HepG2 (cell line): ENCODE measurements at regions not wholly inside any gene's neighbourhood (a gene's known extent, or its start where the extent isn't known, plus 50 kb on each side); places are given as distances from the start of the nearest gene placed in this dataset.

Experiments
- CREB1 ChIP-seq, 2 experiments: fragments of 450-650 bp in 1 of 2; IDR thresholded peaks; 2 replicates each; pipeline ENCODE4 v1.6.1; 2016 to 2017; ENCODE audit warnings: control low read depth in 1 of 2, mild to moderate bottlenecking in 1 of 2, missing compliant biosample characterization in 1 of 2, missing genetic modification characterization in 1 of 2
- CREM ChIP-seq, 2 experiments: sonication (generic) in 1 of 2; formaldehyde crosslinking in 1 of 2; IDR thresholded peaks; 2 replicates each; pipeline versions ENCODE4 v1.4.0 to v1.6.1; 2016 to 2020; ENCODE audit warnings: antibody characterized with exemption in 1 of 2, mild to moderate bottlenecking in 1 of 2, missing genetic modification reagents in 1 of 2
- NR2C2 ChIP-seq: sonication (generic); formaldehyde crosslinking; IDR thresholded peaks from 2 replicates; pipeline ENCODE4 v1.4.0; 2020; ENCODE audit warnings: missing genetic modification reagents, mild to moderate bottlenecking, moderate library complexity, borderline replicate concordance
- POLR2A ChIP-seq, 2 experiments: IDR thresholded peaks; 2 replicates each; pipeline ENCODE4 v1.6.1; 2011; ENCODE audit warnings: low read depth in 2 of 2, low read length in 2 of 2, mild to moderate bottlenecking in 1 of 2, moderate library complexity in 1 of 2; ENCODE audit not compliant: insufficient read depth in 1 of 2
- PREB ChIP-seq: sonication (generic); formaldehyde crosslinking; IDR thresholded peaks from 2 replicates; pipeline ENCODE4 v1.4.0; 2020; ENCODE audit warnings: missing genetic modification reagents
- TP53 ChIP-seq: sonication (generic); formaldehyde crosslinking; conservative IDR thresholded peaks from 2 replicates; pipeline ENCODE4 v1.4.0; 2020; ENCODE audit warnings: missing genetic modification reagents
- ZNF256 ChIP-seq: sonication (generic); formaldehyde crosslinking; conservative IDR thresholded peaks from 2 replicates; pipeline ENCODE4 v1.4.0; 2020; ENCODE audit warnings: missing genetic modification reagents
- ZNF280D ChIP-seq: sonication (generic); formaldehyde crosslinking; IDR thresholded peaks from 2 replicates; pipeline ENCODE4 v1.5.1; 2020; ENCODE audit warnings: mild to moderate bottlenecking, missing genetic modification reagents
- ZNF616 ChIP-seq: sonication (generic); formaldehyde crosslinking; IDR thresholded peaks from 2 replicates; pipeline ENCODE4 v1.5.0; 2020; ENCODE audit warnings: low read depth, mild to moderate bottlenecking, missing genetic modification reagents
- TF ChIP-seq, protein P1 (sequence below): sonication (generic); formaldehyde crosslinking; IDR thresholded peaks from 2 replicates; pipeline ENCODE4 v1.5.0; 2020; ENCODE audit warnings: missing genetic modification reagents

DNA sequence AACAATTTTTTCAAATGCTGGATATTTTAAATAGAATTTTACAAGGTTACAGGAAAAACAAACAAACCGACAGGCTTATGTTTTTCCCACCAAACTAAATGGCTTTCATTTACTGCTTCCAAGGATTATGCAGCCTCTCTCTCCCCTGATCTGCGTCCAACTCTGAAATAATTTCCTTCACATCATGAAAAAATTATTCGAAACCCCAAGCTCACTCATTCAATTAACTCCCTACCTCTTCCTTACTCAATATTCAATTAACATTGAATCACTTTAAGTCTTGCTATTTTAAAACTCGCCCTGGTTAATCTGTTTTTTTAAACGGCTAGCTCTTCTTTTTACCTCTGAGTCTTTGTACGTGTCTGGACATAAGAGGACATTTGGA is 336.2 kb downstream of the AGTPBP1 start:
- no peak for TF ChIP-seq CREB1 (IDR thresholded peaks at IDR 0.05)
- no peak for TF ChIP-seq CREB1 (CRISPR knock-in tag; IDR thresholded peaks at IDR 0.05)
- TF ChIP-seq POLR2A (IDR thresholded peaks at IDR 0.05; ENCODE audit: insufficient read depth in 1 of 2, low read depth in 2 of 2, low read length in 2 of 2), result no peak
- no peak for TF ChIP-seq ZNF256 (CRISPR knock-in tag)
- no peak for TF ChIP-seq ZNF280D
- TF ChIP-seq ZNF616 (CRISPR knock-in tag), result no peak
- TF ChIP-seq CREM (IDR thresholded peaks at IDR 0.05), result no peak
- no peak for TF ChIP-seq CREM (CRISPR knock-in tag; IDR thresholded peaks at IDR 0.05)
- TF ChIP-seq, protein P1, sequence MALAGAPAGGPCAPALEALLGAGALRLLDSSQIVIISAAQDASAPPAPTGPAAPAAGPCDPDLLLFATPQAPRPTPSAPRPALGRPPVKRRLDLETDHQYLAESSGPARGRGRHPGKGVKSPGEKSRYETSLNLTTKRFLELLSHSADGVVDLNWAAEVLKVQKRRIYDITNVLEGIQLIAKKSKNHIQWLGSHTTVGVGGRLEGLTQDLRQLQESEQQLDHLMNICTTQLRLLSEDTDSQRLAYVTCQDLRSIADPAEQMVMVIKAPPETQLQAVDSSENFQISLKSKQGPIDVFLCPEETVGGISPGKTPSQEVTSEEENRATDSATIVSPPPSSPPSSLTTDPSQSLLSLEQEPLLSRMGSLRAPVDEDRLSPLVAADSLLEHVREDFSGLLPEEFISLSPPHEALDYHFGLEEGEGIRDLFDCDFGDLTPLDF (CRISPR knock-in tag), result no peak
- no peak for TF ChIP-seq NR2C2 (CRISPR knock-in tag)
- TF ChIP-seq PREB (CRISPR knock-in tag), result no peak
- TF ChIP-seq TP53 (CRISPR knock-in tag), result no peak
